GM12874 (cell line): ENCODE measurements at regions not wholly inside any gene's neighbourhood (a gene's known extent, or its start where the extent isn't known, plus 50 kb on each side); places are given as distances from the start of the nearest gene placed in this dataset.
A peak's percentile ranks its signal among the peaks of the same experiment; 100 is the strongest.

Experiments used
- CTCF ChIP-seq: IDR thresholded peaks from 2 replicates; pipeline ENCODE4 v1.5.1; 2011; ENCODE audit warnings: low read depth, mild to moderate bottlenecking, control low read depth, low read length, moderate library complexity; ENCODE audit not compliant: insufficient read depth

GRCh38 chr15:37877851-37878741 lies 56.3 kb upstream of the TMCO5A start:
- no peak for TF ChIP-seq CTCF

- TF ChIP-seq CTCF: peak; percentile 52; the same call in 1 of the 2 replicates
These were observed 54.2 kb upstream of the TMCO5A start for GRCh38 chr15:37880009-37880834.

GRCh38 chr15:37880835-37881153 lies 53.6 kb upstream of the TMCO5A start:
- TF ChIP-seq CTCF: no peak

GRCh38 chr15:37881237-37882013 lies 53.0 kb upstream of the TMCO5A start:
- TF ChIP-seq CTCF: no peak

GRCh38 chr15:37882640-37883039 lies 51.8 kb upstream of the TMCO5A start:
- no peak for TF ChIP-seq CTCF
